ENCODE measurements at regions not wholly inside any gene's neighbourhood (a gene's known extent, or its start where the extent isn't known, plus 50 kb on each side); places are given as distances from the start of the nearest gene placed in this dataset.
"Not testable (repeated sequence)": the region's sequence is repeated elsewhere in the genome, so short reads cannot be mapped to it uniquely, and the experiment has no call there.

DNA sequence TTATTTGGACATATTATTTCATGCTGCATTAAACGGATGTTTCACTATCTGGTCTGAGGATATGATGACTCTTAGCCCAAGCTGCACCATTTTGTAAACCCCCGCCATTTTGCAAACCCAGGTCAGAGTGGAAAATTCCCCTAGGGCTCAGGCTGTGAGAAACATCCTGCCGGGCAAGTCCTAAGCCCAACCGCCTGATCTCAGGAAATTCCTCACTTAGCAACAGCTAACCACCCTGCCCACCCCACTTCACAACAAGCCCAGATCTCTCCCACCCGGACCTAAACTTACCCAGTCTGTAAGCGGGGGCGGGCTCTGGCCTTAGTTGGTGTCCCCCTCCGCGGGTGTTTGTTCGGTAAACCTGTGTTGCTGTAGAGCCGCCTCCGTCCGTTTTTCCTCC lies 2747.1 kb downstream of the PCDH7 start:
- no peak overlapping the region for H3K4me3 ChIP-seq (ENCODE audit: low read depth, low read length)
- 87% methylated on average over 7 of the region's 13 CpGs for WGBS (ENCODE audit: insufficient coverage)
- H3K27me3 ChIP-seq (ENCODE audit: control insufficient read depth, insufficient read depth, low read length): no peaks in the 10 kb centered on the region
- no peak for DNase-seq (ENCODE audit: low read depth in 4 of 6, low spot score in 6 of 6)
- H3K27ac ChIP-seq (ENCODE audit: low read depth, low read length): no peak overlapping the region
- H3K9me3 ChIP-seq (ENCODE audit: control insufficient read depth, insufficient read depth, low read length): no peaks in the 10 kb centered on the region
- H3K4me1 ChIP-seq (ENCODE audit: control insufficient read depth, insufficient read depth, low read length): no peaks in the 10 kb centered on the region
- no peaks in the 10 kb centered on the region for H3K36me3 ChIP-seq (ENCODE audit: control insufficient read depth, insufficient read depth, low read length)

DNA sequence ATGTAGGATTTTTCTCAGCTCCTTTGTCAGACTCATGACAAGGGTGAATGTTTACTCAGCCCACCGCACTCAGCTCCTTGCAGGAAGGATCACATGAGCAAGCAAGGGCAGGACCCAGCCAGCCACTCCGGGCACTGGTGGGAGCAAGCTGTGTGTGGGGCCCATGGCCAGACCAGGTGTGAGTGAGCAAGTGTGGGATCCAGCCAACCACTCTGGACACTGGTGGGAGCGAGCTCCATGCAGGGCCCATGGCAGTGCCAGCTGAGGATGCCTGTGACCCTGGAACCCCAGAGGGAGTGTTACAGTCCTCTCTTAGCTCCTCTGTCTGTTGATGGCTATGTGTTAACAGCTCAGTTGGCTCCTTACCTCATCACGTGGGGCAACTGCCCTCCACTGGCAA lies 2750.6 kb downstream of the PCDH7 start:
- no peaks in the 10 kb centered on the region for H3K36me3 ChIP-seq (ENCODE audit: control insufficient read depth, insufficient read depth, low read length)
- no peaks in the 10 kb centered on the region for H3K27me3 ChIP-seq (ENCODE audit: control insufficient read depth, insufficient read depth, low read length)
- H3K27ac ChIP-seq (ENCODE audit: low read depth, low read length): no peak overlapping the region
- no peak for DNase-seq (ENCODE audit: low read depth in 4 of 6, low spot score in 6 of 6)
- H3K4me1 ChIP-seq (ENCODE audit: control insufficient read depth, insufficient read depth, low read length): no peaks in the 10 kb centered on the region
- H3K4me3 ChIP-seq (ENCODE audit: low read depth, low read length): no peak overlapping the region
- no peaks in the 10 kb centered on the region for H3K9me3 ChIP-seq (ENCODE audit: control insufficient read depth, insufficient read depth, low read length)
- WGBS (ENCODE audit: insufficient coverage): 92% methylated on average over 4 of the region's 4 CpGs

DNA sequence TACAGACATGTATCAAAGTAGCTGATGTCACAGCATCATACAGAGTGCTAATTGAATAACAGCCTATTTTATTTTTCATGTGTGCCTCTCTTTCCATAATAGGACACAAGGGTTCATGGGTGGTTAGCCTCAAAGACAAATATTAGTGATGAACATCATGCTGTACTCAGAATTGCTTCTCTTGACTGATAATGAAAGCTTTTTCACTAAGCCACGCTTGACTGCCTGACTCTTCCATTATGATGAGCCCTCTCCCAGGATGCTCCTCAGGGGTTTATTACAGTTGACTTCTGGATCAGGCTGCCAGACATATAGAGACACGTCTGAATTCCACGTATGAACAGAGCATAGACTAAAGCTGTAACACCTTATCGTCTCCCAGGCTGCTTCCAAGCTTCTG lies 2757.5 kb downstream of the PCDH7 start:
- WGBS (ENCODE audit: insufficient coverage): 72% methylated on average over 3 of the region's 4 CpGs
- no peak overlapping the region for H3K4me3 ChIP-seq (ENCODE audit: low read depth, low read length)
- H3K27me3 ChIP-seq (ENCODE audit: control insufficient read depth, insufficient read depth, low read length): no peaks in the 10 kb centered on the region
- no peaks in the 10 kb centered on the region for H3K9me3 ChIP-seq (ENCODE audit: control insufficient read depth, insufficient read depth, low read length)
- DNase-seq (ENCODE audit: low read depth in 4 of 6, low spot score in 6 of 6): peak in 1 of 6 donors; percentile 27
- H3K36me3 ChIP-seq (ENCODE audit: control insufficient read depth, insufficient read depth, low read length): no peaks in the 10 kb centered on the region
- H3K27ac ChIP-seq (ENCODE audit: low read depth, low read length): no peak overlapping the region
- H3K4me1 ChIP-seq (ENCODE audit: control insufficient read depth, insufficient read depth, low read length): no peaks in the 10 kb centered on the region

DNA sequence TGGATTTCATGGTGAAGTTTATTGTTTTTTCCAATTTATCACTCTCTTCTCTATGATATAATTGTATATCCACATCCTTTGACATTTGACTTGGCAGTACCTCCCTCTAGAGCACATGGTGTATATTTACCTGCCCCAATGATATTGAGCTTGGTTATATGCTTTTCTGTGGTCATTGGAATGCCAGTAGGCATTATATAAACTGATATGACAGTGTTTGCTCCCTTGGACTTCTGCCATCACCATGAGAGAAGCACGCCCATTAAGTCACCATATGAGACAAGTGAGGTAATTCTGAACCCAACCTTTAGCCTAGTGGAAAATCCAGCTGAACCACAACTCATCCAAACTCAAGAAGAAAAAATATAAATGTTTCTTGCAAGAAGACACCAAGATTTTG lies 2761.5 kb downstream of the ARAP2 start:
- WGBS (ENCODE audit: insufficient coverage): no CpG with 5 or more reads among the region's 1 CpG

DNA sequence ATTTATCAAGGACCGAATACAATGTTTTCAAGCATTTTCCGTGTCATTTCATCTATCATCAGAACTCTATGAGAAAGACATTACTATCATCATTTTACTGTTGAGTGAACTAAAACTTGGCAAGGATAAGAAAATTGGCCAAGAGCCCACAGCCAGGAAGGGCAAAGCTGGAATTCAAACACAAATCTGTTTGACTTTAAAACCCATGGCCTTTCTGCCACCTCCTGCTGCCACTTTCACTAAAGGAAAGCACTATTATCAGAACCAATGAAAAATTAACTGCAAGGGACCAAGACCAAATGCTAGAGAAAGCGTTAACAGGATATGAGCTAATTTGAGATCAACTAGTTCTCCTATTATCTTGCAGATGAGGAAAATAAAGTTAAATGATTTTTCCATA lies 2759.2 kb downstream of the ARAP2 start:
- WGBS (ENCODE audit: insufficient coverage): no CpG with 5 or more reads among the region's 3 CpGs
- H3K4me1 ChIP-seq (ENCODE audit: control insufficient read depth, insufficient read depth, low read length): no peaks in the 10 kb centered on the region
- no peaks in the 10 kb centered on the region for H3K27me3 ChIP-seq (ENCODE audit: control insufficient read depth, insufficient read depth, low read length)
- H3K9me3 ChIP-seq (ENCODE audit: control insufficient read depth, insufficient read depth, low read length): no peaks in the 10 kb centered on the region
- no peaks in the 10 kb centered on the region for H3K36me3 ChIP-seq (ENCODE audit: control insufficient read depth, insufficient read depth, low read length)
- H3K4me3 ChIP-seq (ENCODE audit: low read depth, low read length): no peak overlapping the region
- no peak overlapping the region for H3K27ac ChIP-seq (ENCODE audit: low read depth, low read length)
- DNase-seq (ENCODE audit: low read depth in 4 of 6, low spot score in 6 of 6): peak in 2 of 6 donors; percentile 5 to 21

More for the DNA sequence above, 2761.5 kb downstream of the ARAP2 start:
- H3K4me1 ChIP-seq (ENCODE audit: control insufficient read depth, insufficient read depth, low read length): no peaks in the 10 kb centered on the region
- H3K27me3 ChIP-seq (ENCODE audit: control insufficient read depth, insufficient read depth, low read length): no peaks in the 10 kb centered on the region
- no peak overlapping the region for H3K27ac ChIP-seq (ENCODE audit: low read depth, low read length)
- no peak overlapping the region for H3K4me3 ChIP-seq (ENCODE audit: low read depth, low read length)
- no peaks in the 10 kb centered on the region for H3K36me3 ChIP-seq (ENCODE audit: control insufficient read depth, insufficient read depth, low read length)
- DNase-seq (ENCODE audit: low read depth in 4 of 6, low spot score in 6 of 6): no peak
- H3K9me3 ChIP-seq (ENCODE audit: control insufficient read depth, insufficient read depth, low read length): no peaks in the 10 kb centered on the region

DNA sequence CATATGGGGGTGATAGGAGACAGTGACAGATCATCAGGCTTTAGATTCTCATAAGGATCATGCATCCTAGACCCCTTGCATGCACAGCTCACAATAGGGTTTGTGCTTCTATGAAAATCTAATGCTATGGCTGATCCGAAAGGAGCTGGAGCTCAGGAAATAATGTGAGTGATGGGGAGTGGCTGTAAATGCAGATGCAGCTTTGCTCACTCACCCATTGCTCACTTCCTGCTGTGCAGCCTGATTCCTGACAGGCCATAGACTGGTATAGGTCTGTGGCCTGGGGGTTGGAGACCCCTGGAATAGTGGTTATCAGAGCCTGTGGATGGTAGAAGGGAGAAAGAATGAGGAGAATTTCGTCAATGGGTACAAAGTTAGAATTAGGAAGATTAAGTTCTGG lies 2751.1 kb downstream of the ARAP2 start:
- Histone ChIP-seq H3K4me1 (ENCODE audit: control insufficient read depth, insufficient read depth, low read length) (no peaks in the 10 kb centered on the region), H3K27me3 (ENCODE audit: control insufficient read depth, insufficient read depth, low read length) (no peaks in the 10 kb centered on the region), H3K36me3 (ENCODE audit: control insufficient read depth, insufficient read depth, low read length) (no peaks in the 10 kb centered on the region), H3K27ac (ENCODE audit: low read depth, low read length) (no peak overlapping the region), H3K9me3 (ENCODE audit: control insufficient read depth, insufficient read depth, low read length) (no peaks in the 10 kb centered on the region), H3K4me3 (ENCODE audit: low read depth, low read length) (no peak overlapping the region)
- DNase-seq (ENCODE audit: low read depth in 4 of 6, low spot score in 6 of 6): no peak
- 93% methylated on average over 2 of the region's 2 CpGs for WGBS (ENCODE audit: insufficient coverage)

DNA sequence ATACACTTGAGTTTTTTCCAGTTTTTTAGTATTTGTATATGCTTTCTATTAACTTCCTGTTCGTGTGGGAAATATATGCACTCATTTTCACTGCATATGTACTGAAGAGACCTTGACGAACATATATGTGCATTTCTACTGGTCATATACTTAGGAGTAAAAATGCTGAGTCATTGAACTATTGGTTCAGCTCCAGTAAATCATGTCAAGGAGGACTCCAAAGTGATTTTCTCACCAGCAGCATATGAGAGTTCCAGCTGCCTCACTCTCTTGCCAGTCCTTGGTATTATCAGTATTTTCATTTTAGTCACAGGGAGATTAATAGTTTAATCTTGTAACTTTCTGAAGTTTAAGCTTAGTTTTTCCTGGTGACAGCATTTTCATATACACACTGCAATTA lies 2750.2 kb downstream of the ARAP2 start:
- no peaks in the 10 kb centered on the region for H3K36me3 ChIP-seq (ENCODE audit: control insufficient read depth, insufficient read depth, low read length)
- WGBS (ENCODE audit: insufficient coverage): no CpG with 5 or more reads among the region's 2 CpGs
- no peak for DNase-seq (ENCODE audit: low read depth in 4 of 6, low spot score in 6 of 6)
- H3K4me1 ChIP-seq (ENCODE audit: control insufficient read depth, insufficient read depth, low read length): no peaks in the 10 kb centered on the region
- no peak overlapping the region for H3K4me3 ChIP-seq (ENCODE audit: low read depth, low read length)
- no peaks in the 10 kb centered on the region for H3K9me3 ChIP-seq (ENCODE audit: control insufficient read depth, insufficient read depth, low read length)
- no peaks in the 10 kb centered on the region for H3K27me3 ChIP-seq (ENCODE audit: control insufficient read depth, insufficient read depth, low read length)
- no peak overlapping the region for H3K27ac ChIP-seq (ENCODE audit: low read depth, low read length)

DNA sequence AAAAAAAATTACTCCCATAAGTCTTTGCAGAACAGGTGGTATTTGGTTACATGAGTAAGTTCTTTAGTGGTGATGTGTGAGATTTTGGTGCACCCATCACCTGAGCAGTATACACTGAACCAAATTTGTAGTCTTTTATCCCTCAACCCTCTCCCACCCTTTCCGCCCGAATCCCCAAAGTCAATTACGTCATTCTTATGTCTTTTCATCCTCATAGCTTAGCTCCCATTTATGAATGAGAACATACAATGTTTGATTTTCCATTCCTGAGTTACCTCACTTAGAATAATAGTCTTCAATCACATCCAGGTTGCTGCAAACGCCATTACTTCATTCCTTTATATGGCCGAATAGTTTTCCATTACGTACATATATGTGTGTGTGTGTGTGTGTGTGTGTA lies 2742.7 kb downstream of the ARAP2 start:
- not testable (repeated sequence) for DNase-seq (ENCODE audit: low read depth in 4 of 6, low spot score in 6 of 6); H3K27ac ChIP-seq (ENCODE audit: low read depth, low read length); H3K4me1 ChIP-seq (ENCODE audit: control insufficient read depth, insufficient read depth, low read length); H3K36me3 ChIP-seq (ENCODE audit: control insufficient read depth, insufficient read depth, low read length); H3K4me3 ChIP-seq (ENCODE audit: low read depth, low read length); H3K9me3 ChIP-seq (ENCODE audit: control insufficient read depth, insufficient read depth, low read length); H3K27me3 ChIP-seq (ENCODE audit: control insufficient read depth, insufficient read depth, low read length)
- 85% methylated on average over 3 of the region's 6 CpGs for WGBS (ENCODE audit: insufficient coverage)

DNA sequence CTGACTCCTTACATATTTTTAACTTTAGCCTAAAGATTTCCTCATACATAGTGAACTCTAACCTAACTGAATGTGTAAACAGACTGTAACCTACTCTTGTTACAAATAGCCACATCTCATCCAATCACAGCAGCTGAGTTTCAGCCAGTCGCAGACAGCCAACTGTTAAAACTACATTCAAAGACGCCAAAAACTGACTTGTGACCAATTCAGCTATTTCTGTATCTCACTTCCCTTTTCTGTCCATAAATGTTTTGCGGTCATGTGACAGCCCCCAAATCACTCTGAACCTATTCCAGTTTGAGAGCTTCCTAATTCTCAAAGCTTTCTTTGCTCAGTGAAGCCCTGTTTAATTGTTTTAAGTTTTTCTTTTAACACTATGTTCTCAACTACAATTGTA lies 2731.9 kb downstream of the ARAP2 start:
- Histone ChIP-seq H3K27me3 (ENCODE audit: control insufficient read depth, insufficient read depth, low read length) (no peaks in the 10 kb centered on the region), H3K27ac (ENCODE audit: low read depth, low read length) (no peak overlapping the region), H3K9me3 (ENCODE audit: control insufficient read depth, insufficient read depth, low read length) (no peaks in the 10 kb centered on the region), H3K36me3 (ENCODE audit: control insufficient read depth, insufficient read depth, low read length) (no peaks in the 10 kb centered on the region), H3K4me3 (ENCODE audit: low read depth, low read length) (no peak overlapping the region), H3K4me1 (ENCODE audit: control insufficient read depth, insufficient read depth, low read length) (no peaks in the 10 kb centered on the region)
- 77% methylated on average over 3 of the region's 3 CpGs for WGBS (ENCODE audit: insufficient coverage)
- DNase-seq (ENCODE audit: low read depth in 4 of 6, low spot score in 6 of 6): no peak

DNA sequence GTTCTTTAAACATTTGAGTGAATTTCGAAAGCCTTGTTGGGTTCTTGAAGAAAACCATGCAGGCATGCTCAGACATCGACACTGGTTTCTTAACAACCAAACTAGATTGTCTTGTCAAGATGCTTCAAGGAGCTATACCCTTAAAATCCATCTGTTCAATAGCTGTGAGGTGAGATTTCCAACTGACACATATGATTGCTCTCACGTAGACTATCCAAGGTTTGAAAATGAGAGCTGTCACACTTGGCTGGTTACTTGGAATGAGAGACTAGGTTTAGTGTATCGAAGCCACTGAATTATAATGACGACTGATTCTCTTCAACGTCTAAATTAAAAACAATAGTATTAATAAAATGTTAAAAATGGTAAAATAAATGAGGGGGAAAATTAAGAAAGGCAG lies 2725.5 kb downstream of the ARAP2 start:
- WGBS (ENCODE audit: insufficient coverage): no CpG with 5 or more reads among the region's 6 CpGs
- Histone ChIP-seq H3K9me3 (ENCODE audit: control insufficient read depth, insufficient read depth, low read length) (no peaks in the 10 kb centered on the region), H3K4me1 (ENCODE audit: control insufficient read depth, insufficient read depth, low read length) (no peaks in the 10 kb centered on the region), H3K36me3 (ENCODE audit: control insufficient read depth, insufficient read depth, low read length) (no peaks in the 10 kb centered on the region), H3K4me3 (ENCODE audit: low read depth, low read length) (no peak overlapping the region), H3K27ac (ENCODE audit: low read depth, low read length) (no peak overlapping the region), H3K27me3 (ENCODE audit: control insufficient read depth, insufficient read depth, low read length) (no peaks in the 10 kb centered on the region)
- no peak for DNase-seq (ENCODE audit: low read depth in 4 of 6, low spot score in 6 of 6)
